ENCODE measurements at regions not wholly inside any gene's neighbourhood (a gene's known extent, or its start where the extent isn't known, plus 50 kb on each side); places are given as distances from the start of the nearest gene placed in this dataset.

- Histone ChIP-seq H3K4me3 (no peak overlapping the region), H3K27me3 (no peaks in the 10 kb centered on the region), H3K4me1 (no peaks in the 10 kb centered on the region), H3K9me3 (no peaks in the 10 kb centered on the region), H3K36me3 (no peaks in the 10 kb centered on the region), H3K27ac (no peak overlapping the region)
- no peak for DNase-seq (ENCODE audit: low spot score in 2 of 2)
- TF ChIP-seq POLR2A (IDR thresholded peaks at IDR 0.05) (no peak), EP300 (IDR thresholded peaks at IDR 0.05) (no peak), CTCF (IDR thresholded peaks at IDR 0.05) (no peak)
- 94 to 96% methylated on average over 3 of the region's 3 CpGs for WGBS, 2 donors
Measured at GRCh38 chr3:161990036-161990435, 493.4 kb downstream of the OTOL1 start.

- TF ChIP-seq CTCF (IDR thresholded peaks at IDR 0.05) = no peak
- no peak for TF ChIP-seq EP300 (IDR thresholded peaks at IDR 0.05)
- no peak for TF ChIP-seq POLR2A (IDR thresholded peaks at IDR 0.05)
- Histone ChIP-seq H3K4me1 (no peaks in the 10 kb centered on the region), H3K4me3 (no peak overlapping the region), H3K36me3 (no peaks in the 10 kb centered on the region), H3K9me3 (no peaks in the 10 kb centered on the region), H3K27ac (no peak overlapping the region), H3K27me3 (no peaks in the 10 kb centered on the region)
- DNase-seq (ENCODE audit: low spot score in 2 of 2) = no peak
- WGBS, 2 donors = 91% methylated on average over 4 of the region's 4 CpGs
Measured at GRCh38 chr3:161991901-161992540, 495.4 kb downstream of the OTOL1 start.

- Histone ChIP-seq H3K4me3 (no peak overlapping the region), H3K27me3 (no peaks in the 10 kb centered on the region), H3K4me1 (no peaks in the 10 kb centered on the region), H3K27ac (no peak overlapping the region), H3K36me3 (no peaks in the 10 kb centered on the region), H3K9me3 (peaks cover 0 to 31% (median 2%) of the 10 kb centered on the region in 4 donors)
- no peak for DNase-seq (ENCODE audit: low spot score in 2 of 2)
- WGBS, 2 donors = 83 to 84% methylated on average over 2 of the region's 2 CpGs
- TF ChIP-seq EP300 (IDR thresholded peaks at IDR 0.05) (no peak), POLR2A (IDR thresholded peaks at IDR 0.05) (no peak)
Measured at GRCh38 chr3:161999846-162000245, 503.2 kb downstream of the OTOL1 start.

- no peak for TF ChIP-seq POLR2A (IDR thresholded peaks at IDR 0.05)
- TF ChIP-seq EP300 (IDR thresholded peaks at IDR 0.05) = no peak
- TF ChIP-seq CTCF (IDR thresholded peaks at IDR 0.05) = no peak
- 69 to 81% methylated on average over 2 of the region's 2 CpGs for WGBS, 2 donors
- DNase-seq (ENCODE audit: low spot score in 2 of 2) = no peak
- H3K4me1 ChIP-seq = no peaks in the 10 kb centered on the region
- H3K27ac ChIP-seq = no peak overlapping the region
- H3K36me3 ChIP-seq = no peaks in the 10 kb centered on the region
- H3K4me3 ChIP-seq = no peak overlapping the region
- H3K9me3 ChIP-seq = no peaks in the 10 kb centered on the region
- no peaks in the 10 kb centered on the region for H3K27me3 ChIP-seq
Measured at GRCh38 chr3:162007722-162008121, 511.1 kb downstream of the OTOL1 start.

GRCh38 chr3:162012633-162013032 lies 516.0 kb downstream of the OTOL1 start:
- Histone ChIP-seq H3K27me3 (no peaks in the 10 kb centered on the region), H3K9me3 (no peaks in the 10 kb centered on the region), H3K27ac (no peak overlapping the region), H3K4me3 (no peak overlapping the region), H3K4me1 (no peaks in the 10 kb centered on the region), H3K36me3 (no peaks in the 10 kb centered on the region)
- TF ChIP-seq POLR2A (IDR thresholded peaks at IDR 0.05) = no peak
- no peak for TF ChIP-seq EP300 (IDR thresholded peaks at IDR 0.05)
- TF ChIP-seq CTCF (IDR thresholded peaks at IDR 0.05) = no peak
- no peak for DNase-seq (ENCODE audit: low spot score in 2 of 2)
- WGBS, 2 donors = 80 to 82% methylated on average over 3 of the region's 3 CpGs

GRCh38 chr3:162014284-162014683 lies 517.7 kb downstream of the OTOL1 start:
- Histone ChIP-seq H3K27ac (no peak overlapping the region), H3K4me3 (no peak overlapping the region), H3K27me3 (no peaks in the 10 kb centered on the region), H3K4me1 (no peaks in the 10 kb centered on the region), H3K9me3 (no peaks in the 10 kb centered on the region), H3K36me3 (no peaks in the 10 kb centered on the region)
- DNase-seq (ENCODE audit: low spot score in 2 of 2) = no peak
- 81 to 90% methylated on average over 5 of the region's 5 CpGs for WGBS, 2 donors
- TF ChIP-seq CTCF (IDR thresholded peaks at IDR 0.05) (no peak), EP300 (IDR thresholded peaks at IDR 0.05) (no peak), POLR2A (IDR thresholded peaks at IDR 0.05) (no peak)

All from tibial nerve (tissue), 4 donors.